Upper lobe of left lung (tissue), 4 donors: ENCODE measurements at regions not wholly inside any gene's neighbourhood (a gene's known extent, or its start where the extent isn't known, plus 50 kb on each side); places are given as distances from the start of the nearest gene placed in this dataset.

ENCODE experiments used
- EP300 ChIP-seq, 4 donors: sonication (generic); formaldehyde crosslinking; IDR thresholded peaks; one replicate each; pipeline ENCODE4 v1.5.1; 2017; ENCODE audit warnings: antibody characterized with exemption in 4 of 4, control low read depth in 2 of 4
- POLR2AphosphoS5 ChIP-seq, 2 donors: sonication (generic); formaldehyde crosslinking; IDR thresholded peaks; one replicate each; pipeline ENCODE4 v1.5.1; 2017; ENCODE audit warnings: antibody characterized with exemption in 2 of 2
- TF ChIP-seq, protein P1 (sequence below), 6 experiments: fragments of 450-650 bp in 4 of 6; fragments of 200-600 bp in 2 of 6; sonication (generic) in 2 of 6; IDR thresholded peaks; one replicate each; pipeline ENCODE4 v1.5.1; 2016 to 2019; ENCODE audit warnings: antibody characterized with exemption in 6 of 6

DNA sequence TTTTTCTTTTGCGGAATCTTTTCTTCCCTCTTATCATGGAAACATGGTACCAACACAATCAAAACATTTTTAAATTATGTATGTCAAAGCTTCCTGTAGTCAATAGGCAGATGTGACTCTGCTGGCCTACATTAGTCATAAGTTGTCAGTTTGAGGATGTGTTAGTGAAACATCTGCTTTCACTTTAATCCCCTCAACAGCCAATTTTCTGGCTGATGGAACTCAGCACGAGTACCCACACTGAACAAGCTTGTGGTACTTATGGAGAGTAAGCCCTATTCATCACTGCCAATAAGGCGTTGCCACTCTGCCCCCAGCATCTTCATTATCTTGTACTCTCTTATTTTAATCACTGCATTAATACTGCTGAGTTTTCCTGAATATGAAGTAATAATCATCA lies 1034.4 kb downstream of the CDH9 start:
- TF ChIP-seq POLR2AphosphoS5 (IDR thresholded peaks at IDR 0.05) (no peak), EP300 (IDR thresholded peaks at IDR 0.05) (no peak)
- TF ChIP-seq, protein P1, sequence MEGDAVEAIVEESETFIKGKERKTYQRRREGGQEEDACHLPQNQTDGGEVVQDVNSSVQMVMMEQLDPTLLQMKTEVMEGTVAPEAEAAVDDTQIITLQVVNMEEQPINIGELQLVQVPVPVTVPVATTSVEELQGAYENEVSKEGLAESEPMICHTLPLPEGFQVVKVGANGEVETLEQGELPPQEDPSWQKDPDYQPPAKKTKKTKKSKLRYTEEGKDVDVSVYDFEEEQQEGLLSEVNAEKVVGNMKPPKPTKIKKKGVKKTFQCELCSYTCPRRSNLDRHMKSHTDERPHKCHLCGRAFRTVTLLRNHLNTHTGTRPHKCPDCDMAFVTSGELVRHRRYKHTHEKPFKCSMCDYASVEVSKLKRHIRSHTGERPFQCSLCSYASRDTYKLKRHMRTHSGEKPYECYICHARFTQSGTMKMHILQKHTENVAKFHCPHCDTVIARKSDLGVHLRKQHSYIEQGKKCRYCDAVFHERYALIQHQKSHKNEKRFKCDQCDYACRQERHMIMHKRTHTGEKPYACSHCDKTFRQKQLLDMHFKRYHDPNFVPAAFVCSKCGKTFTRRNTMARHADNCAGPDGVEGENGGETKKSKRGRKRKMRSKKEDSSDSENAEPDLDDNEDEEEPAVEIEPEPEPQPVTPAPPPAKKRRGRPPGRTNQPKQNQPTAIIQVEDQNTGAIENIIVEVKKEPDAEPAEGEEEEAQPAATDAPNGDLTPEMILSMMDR (IDR thresholded peaks at IDR 0.05), result no peak
